Chondrocyte (in vitro differentiated cells): ENCODE measurements at regions not wholly inside any gene's neighbourhood (a gene's known extent, or its start where the extent isn't known, plus 50 kb on each side); places are given as distances from the start of the nearest gene placed in this dataset.

Experiments used
- DNase-seq: peaks from one replicate; pipeline ENCODE4 v3.0.0; 2021; ENCODE audit warnings: mixed read lengths, low spot score
- H3K27ac Mint-ChIP-seq: one replicate; pipeline ENCODE4 v1.8.0; 2021; ENCODE audit warnings: mild to moderate bottlenecking, moderate library complexity, mixed read lengths; ENCODE audit not compliant: unreplicated experiment
- H3K27me3 Mint-ChIP-seq: 2 replicates; pipeline ENCODE4 v1.8.0; 2021; ENCODE audit warnings: low read depth, mixed read lengths
- H3K36me3 Mint-ChIP-seq: 2 replicates; pipeline ENCODE4 v1.8.0; 2021; ENCODE audit warnings: low read depth, mixed read lengths
- H3K4me1 Mint-ChIP-seq: 2 replicates; pipeline ENCODE4 v1.8.0; 2021; ENCODE audit warnings: low read depth, mild to moderate bottlenecking, mixed read lengths
- H3K4me3 Mint-ChIP-seq: one replicate; pipeline ENCODE4 v1.8.0; 2021; ENCODE audit warnings: mild to moderate bottlenecking, moderate library complexity, mixed read lengths; ENCODE audit not compliant: unreplicated experiment
- H3K9me3 Mint-ChIP-seq: 2 replicates; pipeline ENCODE4 v1.8.0; 2021; ENCODE audit warnings: low read depth, mixed read lengths
- CTCF ChIP-seq: fragments of 200-600 bp; sonication (generic); IDR thresholded peaks from 2 replicates; pipeline ENCODE4 v1.5.0; 2021; ENCODE audit warnings: antibody characterized with exemption, mild to moderate bottlenecking, moderate library complexity

DNA sequence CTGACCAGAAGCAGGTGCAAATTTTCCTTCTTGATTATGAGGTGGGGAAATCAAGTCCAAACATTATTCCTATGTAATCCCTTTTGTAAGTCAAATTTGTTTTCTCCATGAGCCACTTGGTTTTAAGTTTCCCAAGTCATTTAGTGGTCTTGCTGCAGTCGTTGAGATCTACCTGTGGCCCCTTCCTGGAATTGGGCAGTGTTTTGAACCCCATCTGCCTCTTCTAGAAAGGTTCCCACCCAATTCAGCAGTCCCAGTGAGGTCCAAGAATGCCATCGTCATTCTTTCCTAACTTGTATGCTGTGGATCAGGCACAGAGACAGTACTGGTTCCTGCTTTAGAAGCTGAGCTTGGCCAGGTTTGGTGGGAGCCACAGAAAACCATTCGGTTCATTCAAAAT is 77.8 kb upstream of the GNAZ start:
- peaks cover 3% of the 10 kb centered on the region for H3K36me3 Mint-ChIP-seq
- peaks cover 22% of the 10 kb centered on the region for H3K27me3 Mint-ChIP-seq
- no peaks in the 10 kb centered on the region for H3K4me1 Mint-ChIP-seq
- H3K9me3 Mint-ChIP-seq = peaks cover 19% of the 10 kb centered on the region
- DNase-seq = no peak
- H3K4me3 Mint-ChIP-seq = no peak overlapping the region
- no peak for TF ChIP-seq CTCF
- H3K27ac Mint-ChIP-seq = no peak overlapping the region

- Mint-ChIP-seq H3K27me3 (peaks cover 21% of the 10 kb centered on the region), H3K4me3 (no peak overlapping the region), H3K36me3 (peaks cover 8% of the 10 kb centered on the region), H3K9me3 (peaks cover 26% of the 10 kb centered on the region), H3K27ac (no peak overlapping the region), H3K4me1 (no peaks in the 10 kb centered on the region)
- no peak for TF ChIP-seq CTCF
- no peak for DNase-seq
These were observed 77.1 kb upstream of the GNAZ start for GRCh38 chr22:22993184-22993583.

GRCh38 chr22:22995166-22995565 is 75.2 kb upstream of the GNAZ start:
- no peak overlapping the region for H3K27ac Mint-ChIP-seq
- DNase-seq = no peak
- peaks cover 40% of the 10 kb centered on the region for H3K9me3 Mint-ChIP-seq
- H3K36me3 Mint-ChIP-seq = peaks cover 8% of the 10 kb centered on the region
- no peak for TF ChIP-seq CTCF
- H3K4me1 Mint-ChIP-seq = no peaks in the 10 kb centered on the region
- H3K4me3 Mint-ChIP-seq = no peak overlapping the region
- peaks cover 14% of the 10 kb centered on the region for H3K27me3 Mint-ChIP-seq

DNA sequence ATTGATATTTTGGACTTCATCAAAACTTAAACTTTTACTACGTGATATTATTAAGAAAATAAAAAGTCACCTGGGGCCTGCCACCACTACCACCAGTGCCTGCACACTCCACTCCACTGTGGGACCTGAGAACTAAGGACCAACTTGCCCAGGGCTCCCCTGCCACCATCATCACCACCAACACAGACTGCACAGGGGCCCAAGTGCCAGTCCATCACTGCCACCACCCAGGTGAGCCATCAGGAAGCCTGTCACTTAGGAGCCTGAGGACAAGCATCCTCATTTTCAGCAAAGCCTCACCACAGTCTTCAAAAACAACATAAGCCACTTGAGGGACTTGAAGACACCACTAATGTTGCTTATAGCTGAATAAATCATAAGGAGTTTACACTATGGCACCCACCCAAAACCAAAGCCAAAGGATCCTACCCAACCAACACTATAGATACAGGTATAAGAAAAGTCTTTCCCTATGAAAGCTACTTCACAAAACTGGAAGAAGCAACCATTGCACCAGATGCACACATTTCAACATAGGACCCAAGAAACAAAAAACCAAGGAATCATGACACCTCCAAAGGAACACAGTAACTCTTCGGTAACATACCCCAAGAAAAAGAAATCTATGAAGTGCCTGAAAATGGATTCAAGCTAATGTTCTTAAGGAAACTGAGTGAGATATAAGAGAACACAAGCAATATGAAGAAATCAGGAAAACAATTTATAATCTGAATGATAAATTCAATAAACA is 73.6 kb upstream of the GNAZ start:
- TF ChIP-seq CTCF = no peak
- H3K4me3 Mint-ChIP-seq = no peak overlapping the region
- peaks cover 17% of the 10 kb centered on the region for H3K27me3 Mint-ChIP-seq
- H3K27ac Mint-ChIP-seq = no peak overlapping the region
- DNase-seq = no peak
- peaks cover 37% of the 10 kb centered on the region for H3K9me3 Mint-ChIP-seq
- H3K36me3 Mint-ChIP-seq = peaks cover 8% of the 10 kb centered on the region
- no peaks in the 10 kb centered on the region for H3K4me1 Mint-ChIP-seq

- H3K4me3 Mint-ChIP-seq = no peak overlapping the region
- peaks cover 24% of the 10 kb centered on the region for H3K27me3 Mint-ChIP-seq
- H3K27ac Mint-ChIP-seq = no peak overlapping the region
- TF ChIP-seq CTCF = no peak
- no peaks in the 10 kb centered on the region for H3K4me1 Mint-ChIP-seq
- peaks cover 37% of the 10 kb centered on the region for H3K9me3 Mint-ChIP-seq
- no peak for DNase-seq
- H3K36me3 Mint-ChIP-seq = peaks cover 8% of the 10 kb centered on the region
These were observed 72.9 kb upstream of the GNAZ start for GRCh38 chr22:22997262-22997898.
